ENCODE measurements at regions not wholly inside any gene's neighbourhood (a gene's known extent, or its start where the extent isn't known, plus 50 kb on each side); places are given as distances from the start of the nearest gene placed in this dataset.

DNA sequence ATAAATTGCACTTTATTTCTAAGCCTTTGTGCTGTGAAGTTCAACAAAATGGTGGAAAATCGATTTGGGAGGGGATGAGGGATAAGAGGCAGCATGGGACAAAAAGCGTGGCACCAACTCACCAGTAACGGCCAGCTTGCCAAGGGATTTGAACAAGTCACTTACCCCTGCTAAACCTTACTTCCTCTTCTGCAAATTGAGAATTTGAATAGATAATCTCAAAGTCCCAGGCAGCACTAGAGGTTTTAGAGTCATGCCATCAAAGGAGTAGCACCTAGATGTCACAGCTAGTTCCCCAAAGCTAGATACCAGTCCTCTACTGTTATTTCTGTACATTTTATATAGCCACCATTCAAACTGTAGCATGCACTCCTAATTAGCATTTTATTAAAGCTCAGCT lies 83.7 kb upstream of the VRK2 start:
- BruUV-seq (replicated peaks): no TSS peak
- DNase-seq (ENCODE audit: low read depth, low spot score) (no peak), FAIRE-seq (no peak)
- TF ChIP-seq, protein P1, sequence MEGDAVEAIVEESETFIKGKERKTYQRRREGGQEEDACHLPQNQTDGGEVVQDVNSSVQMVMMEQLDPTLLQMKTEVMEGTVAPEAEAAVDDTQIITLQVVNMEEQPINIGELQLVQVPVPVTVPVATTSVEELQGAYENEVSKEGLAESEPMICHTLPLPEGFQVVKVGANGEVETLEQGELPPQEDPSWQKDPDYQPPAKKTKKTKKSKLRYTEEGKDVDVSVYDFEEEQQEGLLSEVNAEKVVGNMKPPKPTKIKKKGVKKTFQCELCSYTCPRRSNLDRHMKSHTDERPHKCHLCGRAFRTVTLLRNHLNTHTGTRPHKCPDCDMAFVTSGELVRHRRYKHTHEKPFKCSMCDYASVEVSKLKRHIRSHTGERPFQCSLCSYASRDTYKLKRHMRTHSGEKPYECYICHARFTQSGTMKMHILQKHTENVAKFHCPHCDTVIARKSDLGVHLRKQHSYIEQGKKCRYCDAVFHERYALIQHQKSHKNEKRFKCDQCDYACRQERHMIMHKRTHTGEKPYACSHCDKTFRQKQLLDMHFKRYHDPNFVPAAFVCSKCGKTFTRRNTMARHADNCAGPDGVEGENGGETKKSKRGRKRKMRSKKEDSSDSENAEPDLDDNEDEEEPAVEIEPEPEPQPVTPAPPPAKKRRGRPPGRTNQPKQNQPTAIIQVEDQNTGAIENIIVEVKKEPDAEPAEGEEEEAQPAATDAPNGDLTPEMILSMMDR (IDR thresholded peaks at IDR 0.05; ENCODE audit: extremely low read depth in 1 of 2, insufficient read depth in 1 of 2, low read depth in 1 of 2, low read length in 2 of 2): no peak
- TF ChIP-seq POLR2A (IDR thresholded peaks at IDR 0.05; ENCODE audit: low read depth, low read length): no peak
- Histone ChIP-seq H3K36me3 (ENCODE audit: control insufficient read depth in 2 of 2, extremely low read depth in 1 of 2, insufficient read depth in 2 of 2, low read length in 2 of 2) (no peaks in the 10 kb centered on the region), H4K20me1 (replicated peaks; ENCODE audit: control insufficient read depth, extremely low read depth, insufficient read depth, low read length) (no peaks in the 10 kb centered on the region), H3K4me3 (replicated peaks in 1 of 3; ENCODE audit: insufficient read depth in 1 of 3, low read depth in 1 of 3, low read length in 3 of 3) (no peak overlapping the region), H3K9me3 (replicated peaks; ENCODE audit: control insufficient read depth, insufficient read depth, low read length) (no peaks in the 10 kb centered on the region), H3K9me1 (replicated peaks; ENCODE audit: control insufficient read depth, extremely low read depth, insufficient read depth, low read length) (no peaks in the 10 kb centered on the region), H3K27ac (ENCODE audit: insufficient read depth, low read depth, low read length) (no peak overlapping the region), H3K79me2 (ENCODE audit: control insufficient read depth, insufficient read depth, low read length) (no peaks in the 10 kb centered on the region), H2AFZ (ENCODE audit: low read depth, low read length) (no peak overlapping the region), H3K9ac (replicated peaks; ENCODE audit: extremely low read depth, insufficient read depth, low read length) (no peak overlapping the region), H3K4me2 (ENCODE audit: insufficient read depth, low read length) (no peak overlapping the region), H3K4me1 (ENCODE audit: control insufficient read depth, extremely low read depth, insufficient read depth, low read length) (no peaks in the 10 kb centered on the region), H3K27me3 (ENCODE audit: control insufficient read depth in 2 of 2, insufficient read depth in 2 of 2, low read length in 2 of 2) (no peaks in the 10 kb centered on the region)
- ChIA-PET POLR2A (no interaction called here), CTCF (interaction anchor here (0.8 kb wide), 1 partner anchor 9 kb away, joined by 3 read pairs; no protein-coding TSS in a partner anchor)
- intact Hi-C loops (cut with micrococcal nuclease): no loop called here
- dilution Hi-C loops (cut with MboI; ENCODE audit: extremely low pct_ligation_motif_present, low sequenced_read_pairs): no loop called here

DNA sequence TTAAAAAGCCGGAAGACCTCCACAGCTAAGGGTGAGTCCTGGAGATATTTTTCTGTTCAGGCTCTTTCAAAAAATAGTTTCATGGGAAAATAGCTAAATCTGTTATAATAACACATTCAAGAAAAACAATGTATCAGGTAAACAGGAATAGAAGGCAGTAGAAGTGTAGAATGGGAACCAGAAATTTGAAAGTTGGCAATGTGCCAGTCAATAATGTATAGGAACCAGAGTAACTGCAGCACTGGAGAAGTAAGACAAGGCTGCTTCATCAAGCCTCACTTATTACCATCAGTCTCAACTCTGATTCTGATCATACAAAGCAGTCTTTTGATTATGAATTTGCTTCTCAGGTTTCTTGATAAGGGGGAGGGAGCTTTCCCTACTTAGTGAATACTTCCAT lies 81.4 kb upstream of the VRK2 start:
- FAIRE-seq: no peak
- intact Hi-C loops (cut with micrococcal nuclease) (no loop called here), dilution Hi-C loops (cut with MboI; ENCODE audit: extremely low pct_ligation_motif_present, low sequenced_read_pairs) (no loop called here)
- CTCF ChIA-PET: no interaction called here
- Histone ChIP-seq H3K4me2 (ENCODE audit: insufficient read depth, low read length) (no peak overlapping the region), H3K9me3 (replicated peaks; ENCODE audit: control insufficient read depth, insufficient read depth, low read length) (no peaks in the 10 kb centered on the region), H3K36me3 (ENCODE audit: control insufficient read depth in 2 of 2, extremely low read depth in 1 of 2, insufficient read depth in 2 of 2, low read length in 2 of 2) (no peaks in the 10 kb centered on the region), H3K27ac (ENCODE audit: insufficient read depth, low read depth, low read length) (no peak overlapping the region), H3K4me1 (ENCODE audit: control insufficient read depth, extremely low read depth, insufficient read depth, low read length) (no peaks in the 10 kb centered on the region), H3K4me3 (replicated peaks in 1 of 3; ENCODE audit: insufficient read depth in 1 of 3, low read depth in 1 of 3, low read length in 3 of 3) (no peak overlapping the region), H3K79me2 (ENCODE audit: control insufficient read depth, insufficient read depth, low read length) (no peaks in the 10 kb centered on the region), H3K9ac (replicated peaks; ENCODE audit: extremely low read depth, insufficient read depth, low read length) (no peak overlapping the region), H3K9me1 (replicated peaks; ENCODE audit: control insufficient read depth, extremely low read depth, insufficient read depth, low read length) (no peaks in the 10 kb centered on the region), H2AFZ (ENCODE audit: low read depth, low read length) (no peak overlapping the region), H3K27me3 (ENCODE audit: control insufficient read depth in 2 of 2, insufficient read depth in 2 of 2, low read length in 2 of 2) (no peaks in the 10 kb centered on the region), H4K20me1 (replicated peaks; ENCODE audit: control insufficient read depth, extremely low read depth, insufficient read depth, low read length) (no peaks in the 10 kb centered on the region)
- no TSS peak for BruUV-seq (replicated peaks)
- no peak for DNase-seq (ENCODE audit: low read depth, low spot score)
- POLR2A ChIA-PET: no interaction called here
- TF ChIP-seq, protein P1 (IDR thresholded peaks at IDR 0.05; ENCODE audit: extremely low read depth in 1 of 2, insufficient read depth in 1 of 2, low read depth in 1 of 2, low read length in 2 of 2): no peak
- TF ChIP-seq EZH2 (IDR thresholded peaks at IDR 0.05; ENCODE audit: borderline replicate concordance, low read depth, low read length, severe bottlenecking): no peak
- no peak for TF ChIP-seq FOS (IDR thresholded peaks at IDR 0.05; ENCODE audit: borderline replicate concordance, insufficient read depth, low read length)
- no peak for TF ChIP-seq MAX (IDR thresholded peaks at IDR 0.05; ENCODE audit: insufficient read depth, insufficient read length)
- no peak for TF ChIP-seq MYC (IDR thresholded peaks at IDR 0.05; ENCODE audit: low read depth, low read length)
- no peak for TF ChIP-seq POLR2AphosphoS5 (IDR thresholded peaks at IDR 0.05; ENCODE audit: insufficient read depth, low read depth, low read length)
- TF ChIP-seq JUN (IDR thresholded peaks at IDR 0.05; ENCODE audit: borderline replicate concordance, insufficient read depth, insufficient read length, low read depth): no peak
- no peak for TF ChIP-seq POLR2A (IDR thresholded peaks at IDR 0.05; ENCODE audit: low read depth, low read length)
- no peak for TF ChIP-seq GATA2 (IDR thresholded peaks at IDR 0.05; ENCODE audit: insufficient read depth, insufficient read length, low read depth, low read length)

Data from endothelial cell of umbilical vein (primary cell).